ENCODE measurements at regions not wholly inside any gene's neighbourhood (a gene's known extent, or its start where the extent isn't known, plus 50 kb on each side); places are given as distances from the start of the nearest gene placed in this dataset.

- H3K36me3 ChIP-seq (ENCODE audit: insufficient read depth, low read length): no peaks in the 10 kb centered on the region
- no peak overlapping the region for H3K4me3 ChIP-seq (ENCODE audit: low read length, poor library complexity, severe bottlenecking)
- no peak overlapping the region for H3K4me2 ChIP-seq (ENCODE audit: low read depth, low read length, poor library complexity, severe bottlenecking)
- H2AFZ ChIP-seq (ENCODE audit: low read length): no peak overlapping the region
- no peaks in the 10 kb centered on the region for H3K79me2 ChIP-seq (ENCODE audit: insufficient read depth, low read length)
- no peaks in the 10 kb centered on the region for H3K4me1 ChIP-seq (ENCODE audit: insufficient read depth, low read length, poor library complexity, severe bottlenecking)
- no peak overlapping the region for H3K9ac ChIP-seq (ENCODE audit: low read depth, low read length, poor library complexity, severe bottlenecking)
- TF ChIP-seq CTCF (conservative IDR thresholded peaks at IDR 0.05; ENCODE audit: low read length): no peak
- no peaks in the 10 kb centered on the region for H3F3A ChIP-seq (ENCODE audit: low read depth)
- no peaks in the 10 kb centered on the region for H3K9me2 ChIP-seq (replicated peaks; ENCODE audit: low read depth, low read length)
- H3K9me3 ChIP-seq (ENCODE audit: insufficient read depth, low read depth, low read length): no peaks in the 10 kb centered on the region
- no peaks in the 10 kb centered on the region for H4K20me1 ChIP-seq (ENCODE audit: insufficient read depth, low read length, poor library complexity, severe bottlenecking)
- no peaks in the 10 kb centered on the region for H3K27me3 ChIP-seq (ENCODE audit: insufficient read depth, low read length, poor library complexity, severe bottlenecking)
Observed at GRCh38 chr6:44500074-44500473, 112.6 kb downstream of the CDC5L start.

GRCh38 chr6:44503471-44503870 is 116.0 kb downstream of the CDC5L start:
- H3K4me1 ChIP-seq (ENCODE audit: insufficient read depth, low read length, poor library complexity, severe bottlenecking): no peaks in the 10 kb centered on the region
- no peaks in the 10 kb centered on the region for H3K79me2 ChIP-seq (ENCODE audit: insufficient read depth, low read length)
- no peaks in the 10 kb centered on the region for H3K9me2 ChIP-seq (replicated peaks; ENCODE audit: low read depth, low read length)
- TF ChIP-seq EZH2phosphoT487 (IDR thresholded peaks at IDR 0.05; ENCODE audit: borderline replicate concordance) (no peak), CTCF (conservative IDR thresholded peaks at IDR 0.05; ENCODE audit: low read length) (no peak)
- H3K36me3 ChIP-seq (ENCODE audit: insufficient read depth, low read length): no peaks in the 10 kb centered on the region
- no peak overlapping the region for H3K4me3 ChIP-seq (ENCODE audit: low read length, poor library complexity, severe bottlenecking)
- no peaks in the 10 kb centered on the region for H3F3A ChIP-seq (ENCODE audit: low read depth)
- H4K20me1 ChIP-seq (ENCODE audit: insufficient read depth, low read length, poor library complexity, severe bottlenecking): no peaks in the 10 kb centered on the region
- H3K27me3 ChIP-seq (ENCODE audit: insufficient read depth, low read length, poor library complexity, severe bottlenecking): no peaks in the 10 kb centered on the region
- no peaks in the 10 kb centered on the region for H3K9me3 ChIP-seq (ENCODE audit: insufficient read depth, low read depth, low read length)
- no peak overlapping the region for H3K4me2 ChIP-seq (ENCODE audit: low read depth, low read length, poor library complexity, severe bottlenecking)
- H3K9ac ChIP-seq (ENCODE audit: low read depth, low read length, poor library complexity, severe bottlenecking): no peak overlapping the region
- H2AFZ ChIP-seq (ENCODE audit: low read length): no peak overlapping the region

- no peaks in the 10 kb centered on the region for H3K27me3 ChIP-seq (ENCODE audit: insufficient read depth, low read length, poor library complexity, severe bottlenecking)
Observed at GRCh38 chr6:44504301-44504791, 116.8 kb downstream of the CDC5L start.

More at GRCh38 chr6:44504301-44504791, 116.8 kb downstream of the CDC5L start:
- H3K4me3 ChIP-seq (ENCODE audit: low read length, poor library complexity, severe bottlenecking): no peak overlapping the region
- H3F3A ChIP-seq (ENCODE audit: low read depth): no peaks in the 10 kb centered on the region
- TF ChIP-seq CTCF (conservative IDR thresholded peaks at IDR 0.05; ENCODE audit: low read length) (no peak), EZH2phosphoT487 (IDR thresholded peaks at IDR 0.05; ENCODE audit: borderline replicate concordance) (no peak)
- no peaks in the 10 kb centered on the region for H3K9me2 ChIP-seq (replicated peaks; ENCODE audit: low read depth, low read length)
- H3K79me2 ChIP-seq (ENCODE audit: insufficient read depth, low read length): no peaks in the 10 kb centered on the region
- H4K20me1 ChIP-seq (ENCODE audit: insufficient read depth, low read length, poor library complexity, severe bottlenecking): no peaks in the 10 kb centered on the region
- no peak overlapping the region for H2AFZ ChIP-seq (ENCODE audit: low read length)
- H3K4me1 ChIP-seq (ENCODE audit: insufficient read depth, low read length, poor library complexity, severe bottlenecking): no peaks in the 10 kb centered on the region
- no peak overlapping the region for H3K4me2 ChIP-seq (ENCODE audit: low read depth, low read length, poor library complexity, severe bottlenecking)
- H3K9ac ChIP-seq (ENCODE audit: low read depth, low read length, poor library complexity, severe bottlenecking): no peak overlapping the region
- no peaks in the 10 kb centered on the region for H3K9me3 ChIP-seq (ENCODE audit: insufficient read depth, low read depth, low read length)
- no peaks in the 10 kb centered on the region for H3K36me3 ChIP-seq (ENCODE audit: insufficient read depth, low read length)

Measured in Loucy (cell line).